ENCODE measurements at regions not wholly inside any gene's neighbourhood (a gene's known extent, or its start where the extent isn't known, plus 50 kb on each side); places are given as distances from the start of the nearest gene placed in this dataset.

GRCh38 chr5:29794141-29794787, 1399.2 kb upstream of the CDH6 start:
- TF ChIP-seq CTCF (IDR thresholded peaks at IDR 0.05): no peak
- no peak for TF ChIP-seq POLR2AphosphoS5 (IDR thresholded peaks at IDR 0.05; ENCODE audit: insufficient read depth in 1 of 2, low read depth in 1 of 2)
- no peak for TF ChIP-seq POLR2A (IDR thresholded peaks at IDR 0.05)
